Esophagus muscularis mucosa (tissue), 3 donors: ENCODE measurements at regions not wholly inside any gene's neighbourhood (a gene's known extent, or its start where the extent isn't known, plus 50 kb on each side); places are given as distances from the start of the nearest gene placed in this dataset.

Source experiments
- CTCF ChIP-seq, 3 experiments: fragments of 200-600 bp in 2 of 3; fragments of 450-650 bp in 1 of 3; sonication (generic) in 2 of 3; IDR thresholded peaks; one replicate each; pipeline ENCODE4 v1.5.1; 2017 to 2019; ENCODE audit warnings: antibody characterized with exemption in 3 of 3, mild to moderate bottlenecking in 2 of 3, moderate library complexity in 1 of 3
- POLR2A ChIP-seq: fragments of 450-650 bp; IDR thresholded peaks from one replicate; pipeline ENCODE4 v1.6.1; 2017; ENCODE audit warnings: antibody characterized with exemption, moderate library complexity, mild to moderate bottlenecking, low read depth
- POLR2AphosphoS5 ChIP-seq, 2 donors: sonication (generic); formaldehyde crosslinking; IDR thresholded peaks; one replicate each; pipeline ENCODE4 v1.6.1; 2017; ENCODE audit warnings: antibody characterized with exemption in 2 of 2

DNA sequence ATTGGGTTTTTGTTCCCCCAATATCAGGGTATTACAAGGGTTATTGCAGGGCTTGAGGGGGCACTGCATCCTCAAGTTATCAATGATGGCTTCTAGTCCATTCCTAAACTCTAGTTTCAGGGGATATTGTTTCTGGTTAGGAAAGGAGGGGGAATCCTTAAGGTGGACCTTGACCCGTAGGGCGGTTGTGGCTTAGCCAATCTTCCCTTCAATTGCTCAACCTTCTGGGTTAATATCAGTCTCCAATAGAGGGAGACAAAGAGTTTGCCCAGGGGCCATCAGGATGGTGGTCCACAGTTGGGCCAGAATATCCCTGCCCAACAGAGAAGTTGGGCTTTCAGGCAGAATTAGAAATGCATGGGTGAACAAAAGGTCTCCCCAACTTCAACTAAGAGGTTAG is 214.9 kb downstream of the BCHE start:
- TF ChIP-seq POLR2AphosphoS5 (IDR thresholded peaks at IDR 0.05) (no peak), CTCF (IDR thresholded peaks at IDR 0.05) (no peak), POLR2A (no peak)
